ENCODE measurements at regions not wholly inside any gene's neighbourhood (a gene's known extent, or its start where the extent isn't known, plus 50 kb on each side); places are given as distances from the start of the nearest gene placed in this dataset.

DNA sequence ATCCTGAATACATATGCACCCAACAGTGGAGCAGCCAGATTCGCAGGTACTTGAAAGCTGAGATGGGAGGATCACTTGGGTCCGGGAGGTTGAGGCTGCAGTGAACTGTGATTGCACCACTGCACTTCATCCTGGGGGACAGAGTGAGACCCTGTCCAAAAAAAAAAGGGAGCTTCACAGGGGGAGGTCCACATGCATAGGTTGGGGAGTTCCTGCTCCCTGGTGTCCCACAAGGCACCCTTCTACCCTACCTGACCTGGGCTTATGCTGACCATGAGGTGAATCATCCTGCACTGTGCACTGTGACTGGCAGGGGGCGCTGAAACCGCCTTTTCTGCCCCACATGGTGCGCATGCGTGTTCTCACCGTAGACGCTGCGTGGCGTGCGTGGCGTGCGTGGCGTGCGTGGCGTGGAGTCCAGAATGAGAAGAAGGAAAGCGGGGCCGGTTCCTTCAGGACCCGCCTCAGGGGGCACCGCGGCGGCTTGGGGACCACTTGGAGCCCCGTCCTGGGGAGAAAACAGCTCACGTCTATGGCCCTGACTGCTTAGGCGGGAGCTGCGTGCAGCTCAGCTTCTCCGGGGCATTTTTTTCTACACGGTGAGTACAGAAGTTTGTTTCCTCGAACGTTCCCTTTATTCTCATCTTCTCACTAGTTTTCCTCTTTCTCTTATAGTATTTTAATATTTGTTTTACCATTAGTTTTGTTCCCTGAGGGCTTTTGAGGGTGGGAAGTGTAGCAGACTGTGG is 116.6 kb upstream of the GRK3 start:
- intact Hi-C loops (cut with micrococcal nuclease; ENCODE audit: unreplicated experiment) = loop anchor here (5.0 kb wide), 1 partner anchor 86 kb away; no protein-coding TSS in a partner anchor
- peak overlapping the region; percentile 97 for H2AFZ ChIP-seq (ENCODE audit: low read length)
- peaks cover 53% of the 10 kb centered on the region for H3K4me1 ChIP-seq (ENCODE audit: insufficient read depth, low read length)
- CTCF ChIA-PET (ENCODE audit: low intra/inter-chr PET ratio, low total read pairs) = interaction anchor here (0.9 to 1.7 kb wide), 3 partner anchors 65 to 325 kb away, joined by 3 to 8 read pairs (median 7); no protein-coding TSS in a partner anchor
- H3K4me2 ChIP-seq (ENCODE audit: low read depth, low read length) = peak overlapping the region; percentile 94
- H3K79me2 ChIP-seq (ENCODE audit: insufficient read depth, low read length) = peaks cover 56% of the 10 kb centered on the region
- POLR2A ChIA-PET = interaction anchor here (0.9 to 1.4 kb wide), 3 partner anchors 28 to 47 kb away, joined by 3 to 10 read pairs (median 7); no protein-coding TSS in a partner anchor
- in situ Hi-C loops (cut with HindIII; ENCODE audit: extremely low pct_ligation_motif_present, low pct_unique_long_range_greater_than_20kb) = no loop called here
- peak overlapping the region; percentile 89 for H3K9ac ChIP-seq (ENCODE audit: insufficient read depth, low read depth, low read length)
- peaks cover 21% of the 10 kb centered on the region for H4K20me1 ChIP-seq (ENCODE audit: insufficient read depth, low read length)
- ATAC-seq = peak; percentile 94
- H3K36me3 ChIP-seq (replicated peaks in 1 of 2; ENCODE audit: control insufficient read depth in 1 of 2, insufficient read depth in 2 of 2, low read length in 2 of 2) = peaks cover 3 to 19% of the 10 kb centered on the region in 2 experiments; a peak in 4 of 5 replicates
- no TSS peak for BruUV-seq (replicated peaks)
- peak overlapping the region; percentile 64 to 96 (median 91) for H3K4me3 ChIP-seq (replicated peaks in 1 of 3; ENCODE audit: insufficient read depth in 1 of 3, low read depth in 2 of 3, low read length in 3 of 3)
- no peaks in the 10 kb centered on the region for H3K9me3 ChIP-seq (ENCODE audit: low read length)
- H3K27ac ChIP-seq (ENCODE audit: extremely low read length, insufficient read depth, low read length) = peak overlapping the region; percentile 95
- peak; percentile 83 for DNase-seq (ENCODE audit: low spot score)
- 2% methylated on average over 19 of the region's 30 CpGs for WGBS (ENCODE audit: low lambda C conversion rate)
- no peaks in the 10 kb centered on the region; a peak in 1 of 5 replicates for H3K27me3 ChIP-seq (ENCODE audit: control insufficient read depth in 1 of 2, insufficient read depth in 2 of 2, low read length in 2 of 2)
- FAIRE-seq = peak; percentile 60
- TF ChIP-seq ZNF484 (CRISPR knock-in tag; IDR thresholded peaks at IDR 0.05; ENCODE audit: borderline replicate concordance, low read depth) (no peak), LBX2 (CRISPR knock-in tag; IDR thresholded peaks at IDR 0.05; ENCODE audit: borderline replicate concordance) (no peak), ZNF430 (CRISPR knock-in tag; IDR thresholded peaks at IDR 0.05) (peak; percentile 41; the same call in 1 of the 2 replicates), ELF1 (CRISPR knock-in tag; IDR thresholded peaks at IDR 0.05) (peak; percentile 21; the same call in 1 of the 2 replicates), ARNT2 (CRISPR knock-in tag; IDR thresholded peaks at IDR 0.05; ENCODE audit: low read depth) (peak; percentile 64; the same call in 1 of the 2 replicates), HOXA5 (CRISPR knock-in tag; IDR thresholded peaks at IDR 0.05) (0 out of 2 replicates have a peak, but pooled peaks have one; percentile 63), POLR2AphosphoS5 (IDR thresholded peaks at IDR 0.05; ENCODE audit: low read depth, low read length) (peak; percentile 82), ZNF337 (CRISPR knock-in tag; IDR thresholded peaks at IDR 0.05; ENCODE audit: borderline replicate concordance, low read depth) (no peak), REST (IDR thresholded peaks at IDR 0.05; ENCODE audit: borderline replicate concordance in 1 of 2, low read depth in 1 of 2, low read length in 2 of 2) (no peak), ZNF510 (CRISPR knock-in tag; IDR thresholded peaks at IDR 0.05; ENCODE audit: low read depth) (peak; percentile 80), PBX2 (CRISPR knock-in tag; IDR thresholded peaks at IDR 0.05) (0 out of 2 replicates have a peak, but pooled peaks have one; percentile 13), ZSCAN29 (CRISPR knock-in tag; conservative IDR thresholded peaks at IDR 0.05) (0 out of 2 replicates have a peak, but pooled peaks have one; percentile 44)
- TF ChIP-seq, protein P1, sequence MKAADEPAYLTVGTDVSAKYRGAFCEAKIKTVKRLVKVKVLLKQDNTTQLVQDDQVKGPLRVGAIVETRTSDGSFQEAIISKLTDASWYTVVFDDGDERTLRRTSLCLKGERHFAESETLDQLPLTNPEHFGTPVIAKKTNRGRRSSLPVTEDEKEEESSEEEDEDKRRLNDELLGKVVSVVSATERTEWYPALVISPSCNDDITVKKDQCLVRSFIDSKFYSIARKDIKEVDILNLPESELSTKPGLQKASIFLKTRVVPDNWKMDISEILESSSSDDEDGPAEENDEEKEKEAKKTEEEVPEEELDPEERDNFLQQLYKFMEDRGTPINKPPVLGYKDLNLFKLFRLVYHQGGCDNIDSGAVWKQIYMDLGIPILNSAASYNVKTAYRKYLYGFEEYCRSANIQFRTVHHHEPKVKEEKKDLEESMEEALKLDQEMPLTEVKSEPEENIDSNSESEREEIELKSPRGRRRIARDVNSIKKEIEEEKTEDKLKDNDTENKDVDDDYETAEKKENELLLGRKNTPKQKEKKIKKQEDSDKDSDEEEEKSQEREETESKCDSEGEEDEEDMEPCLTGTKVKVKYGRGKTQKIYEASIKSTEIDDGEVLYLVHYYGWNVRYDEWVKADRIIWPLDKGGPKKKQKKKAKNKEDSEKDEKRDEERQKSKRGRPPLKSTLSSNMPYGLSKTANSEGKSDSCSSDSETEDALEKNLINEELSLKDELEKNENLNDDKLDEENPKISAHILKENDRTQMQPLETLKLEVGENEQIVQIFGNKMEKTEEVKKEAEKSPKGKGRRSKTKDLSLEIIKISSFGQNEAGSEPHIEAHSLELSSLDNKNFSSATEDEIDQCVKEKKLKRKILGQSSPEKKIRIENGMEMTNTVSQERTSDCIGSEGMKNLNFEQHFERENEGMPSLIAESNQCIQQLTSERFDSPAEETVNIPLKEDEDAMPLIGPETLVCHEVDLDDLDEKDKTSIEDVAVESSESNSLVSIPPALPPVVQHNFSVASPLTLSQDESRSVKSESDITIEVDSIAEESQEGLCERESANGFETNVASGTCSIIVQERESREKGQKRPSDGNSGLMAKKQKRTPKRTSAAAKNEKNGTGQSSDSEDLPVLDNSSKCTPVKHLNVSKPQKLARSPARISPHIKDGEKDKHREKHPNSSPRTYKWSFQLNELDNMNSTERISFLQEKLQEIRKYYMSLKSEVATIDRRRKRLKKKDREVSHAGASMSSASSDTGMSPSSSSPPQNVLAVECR (CRISPR knock-in tag; IDR thresholded peaks at IDR 0.05; ENCODE audit: borderline replicate concordance) = peak; percentile 68; the same call in 1 of the 2 replicates

Data from HepG2 (cell line).